Upper lobe of left lung (tissue), 6 donors: ENCODE measurements at regions not wholly inside any gene's neighbourhood (a gene's known extent, or its start where the extent isn't known, plus 50 kb on each side); places are given as distances from the start of the nearest gene placed in this dataset.

ENCODE experiments used
- ATAC-seq, 2 donors: fragments of 200-7000 bp; cut with Tn5 transposase; one replicate each; pipeline ENCODE4 v1.9.1; 2022; ENCODE audit warnings: mild to moderate bottlenecking in 2 of 2, moderate library complexity in 2 of 2; ENCODE audit not compliant: low FRiP score in 2 of 2
- DNase-seq, 2 donors: peaks; one replicate each; pipeline ENCODE4 v3.0.0-alpha.2; 2019 to 2020
- H3K27ac ChIP-seq, 4 donors: fragments of 200-600 bp; sonication (generic); one replicate each; pipeline ENCODE4 v1.5.1; 2016 to 2019
- H3K27me3 ChIP-seq, 4 donors: fragments of 200-600 bp; sonication (generic); one replicate each; pipeline ENCODE4 v1.5.1; 2017 to 2019
- H3K36me3 ChIP-seq, 4 donors: fragments of 200-600 bp; sonication (generic); one replicate each; pipeline ENCODE4 v1.5.1; 2016 to 2019
- H3K4me1 ChIP-seq, 4 donors: fragments of 200-600 bp; sonication (generic); one replicate each; pipeline ENCODE4 v1.5.1; 2018 to 2019
- H3K4me3 ChIP-seq, 4 donors: fragments of 200-600 bp; sonication (generic); one replicate each; pipeline ENCODE4 v1.5.1; 2017 to 2019; ENCODE audit warnings: mild to moderate bottlenecking in 2 of 4, moderate library complexity in 1 of 4
- H3K9me3 ChIP-seq, 4 donors: fragments of 200-600 bp; sonication (generic); one replicate each; pipeline ENCODE4 v1.5.1; 2018 to 2019
- EP300 ChIP-seq, 4 donors: sonication (generic); formaldehyde crosslinking; IDR thresholded peaks; one replicate each; pipeline ENCODE4 v1.5.1; 2017; ENCODE audit warnings: antibody characterized with exemption in 4 of 4, control low read depth in 2 of 4
- POLR2A ChIP-seq, 4 donors: fragments of 450-650 bp; IDR thresholded peaks; one replicate each; pipeline ENCODE4 v1.5.1; 2016 to 2017; ENCODE audit warnings: antibody characterized with exemption in 4 of 4, mild to moderate bottlenecking in 2 of 4
- POLR2AphosphoS5 ChIP-seq, 2 donors: sonication (generic); formaldehyde crosslinking; IDR thresholded peaks; one replicate each; pipeline ENCODE4 v1.5.1; 2017; ENCODE audit warnings: antibody characterized with exemption in 2 of 2
- WGBS, 2 donors: methylation state at CpG; one replicate each; pipeline ENCODE4 v1.1.5; 2017 to 2018; 5-methylcytosine and 5-hydroxymethylcytosine counted together
- TF ChIP-seq, protein P1 (sequence below), 6 experiments: fragments of 450-650 bp in 4 of 6; fragments of 200-600 bp in 2 of 6; sonication (generic) in 2 of 6; IDR thresholded peaks; one replicate each; pipeline ENCODE4 v1.5.1; 2016 to 2019; ENCODE audit warnings: antibody characterized with exemption in 6 of 6
- donor health status: DM: no; HTN: no; CAD: no; lungs with moderate emphysema.
- donor health status: DM: no; HTN: yes; CAD: no; lungs with severe emphysema.

DNA sequence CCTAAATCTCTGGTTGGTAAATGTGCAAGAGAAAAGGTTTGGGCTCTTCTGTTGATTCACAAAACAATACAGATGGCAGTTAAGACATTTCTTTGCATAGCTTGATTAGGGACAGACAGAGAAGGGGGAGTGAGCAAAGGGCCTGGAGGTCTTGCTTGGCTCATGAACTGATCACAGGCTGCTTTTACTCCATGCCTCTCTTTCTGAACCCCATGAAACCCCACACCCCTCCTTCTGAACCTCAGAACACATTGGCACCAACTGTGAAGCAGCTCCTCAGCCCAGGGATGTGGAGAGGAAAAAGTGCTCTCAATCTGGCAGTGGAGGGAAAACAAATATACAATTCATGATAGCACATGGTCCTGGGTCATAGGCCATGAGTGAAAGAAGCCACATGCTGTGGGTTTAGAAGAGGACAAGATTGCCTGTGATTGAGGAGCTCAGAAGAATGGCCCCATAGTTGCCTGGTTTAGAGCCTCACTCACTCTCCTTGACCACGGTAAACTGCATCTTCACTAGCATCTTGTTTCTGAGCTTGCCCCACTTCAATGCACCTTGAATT is 111.6 kb upstream of the GADD45A start:
- no peaks in the 10 kb centered on the region for H3K27me3 ChIP-seq
- WGBS, 2 donors, result 76 to 89% methylated on average over 1 of the region's 1 CpG
- H3K36me3 ChIP-seq, result no peaks in the 10 kb centered on the region
- TF ChIP-seq, protein P1, sequence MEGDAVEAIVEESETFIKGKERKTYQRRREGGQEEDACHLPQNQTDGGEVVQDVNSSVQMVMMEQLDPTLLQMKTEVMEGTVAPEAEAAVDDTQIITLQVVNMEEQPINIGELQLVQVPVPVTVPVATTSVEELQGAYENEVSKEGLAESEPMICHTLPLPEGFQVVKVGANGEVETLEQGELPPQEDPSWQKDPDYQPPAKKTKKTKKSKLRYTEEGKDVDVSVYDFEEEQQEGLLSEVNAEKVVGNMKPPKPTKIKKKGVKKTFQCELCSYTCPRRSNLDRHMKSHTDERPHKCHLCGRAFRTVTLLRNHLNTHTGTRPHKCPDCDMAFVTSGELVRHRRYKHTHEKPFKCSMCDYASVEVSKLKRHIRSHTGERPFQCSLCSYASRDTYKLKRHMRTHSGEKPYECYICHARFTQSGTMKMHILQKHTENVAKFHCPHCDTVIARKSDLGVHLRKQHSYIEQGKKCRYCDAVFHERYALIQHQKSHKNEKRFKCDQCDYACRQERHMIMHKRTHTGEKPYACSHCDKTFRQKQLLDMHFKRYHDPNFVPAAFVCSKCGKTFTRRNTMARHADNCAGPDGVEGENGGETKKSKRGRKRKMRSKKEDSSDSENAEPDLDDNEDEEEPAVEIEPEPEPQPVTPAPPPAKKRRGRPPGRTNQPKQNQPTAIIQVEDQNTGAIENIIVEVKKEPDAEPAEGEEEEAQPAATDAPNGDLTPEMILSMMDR (IDR thresholded peaks at IDR 0.05), result no peak
- TF ChIP-seq EP300 (IDR thresholded peaks at IDR 0.05) (no peak), POLR2A (IDR thresholded peaks at IDR 0.05) (no peak), POLR2AphosphoS5 (IDR thresholded peaks at IDR 0.05) (no peak)
- DNase-seq (no peak), ATAC-seq (no peak)
- H3K4me3 ChIP-seq, result no peak overlapping the region
- no peak overlapping the region for H3K27ac ChIP-seq
- peaks cover 3 to 15% (median 12%) of the 10 kb centered on the region in 4 donors for H3K4me1 ChIP-seq
- H3K9me3 ChIP-seq, result no peaks in the 10 kb centered on the region

DNA sequence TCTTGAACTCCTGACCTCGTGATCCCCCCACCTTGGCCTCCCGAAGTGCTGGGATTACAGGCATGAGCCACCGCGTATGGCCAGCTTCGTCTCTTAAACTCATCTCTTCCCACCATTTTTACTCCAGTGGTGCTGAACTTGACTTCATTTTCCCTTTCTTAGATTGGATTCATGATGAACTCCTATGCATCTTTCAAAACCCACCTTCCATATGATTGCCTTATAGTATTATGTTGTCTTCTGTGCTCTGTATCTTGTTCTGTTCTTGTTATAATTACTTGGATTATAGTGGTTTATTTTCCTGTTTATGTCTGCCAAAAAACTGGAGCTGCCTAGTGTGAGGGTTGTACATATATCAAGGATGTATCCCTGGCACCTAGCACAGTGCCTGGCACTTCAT is 110.8 kb upstream of the GADD45A start:
- Histone ChIP-seq H3K36me3 (no peaks in the 10 kb centered on the region), H3K4me3 (no peak overlapping the region), H3K27me3 (no peaks in the 10 kb centered on the region), H3K4me1 (peaks cover 3 to 15% (median 12%) of the 10 kb centered on the region in 4 donors), H3K27ac (no peak overlapping the region), H3K9me3 (no peaks in the 10 kb centered on the region)
- DNase-seq (no peak), ATAC-seq (no peak)
- TF ChIP-seq POLR2A (IDR thresholded peaks at IDR 0.05), result no peak
- WGBS, 2 donors, result 94 to 96% methylated on average over 5 of the region's 5 CpGs

DNA sequence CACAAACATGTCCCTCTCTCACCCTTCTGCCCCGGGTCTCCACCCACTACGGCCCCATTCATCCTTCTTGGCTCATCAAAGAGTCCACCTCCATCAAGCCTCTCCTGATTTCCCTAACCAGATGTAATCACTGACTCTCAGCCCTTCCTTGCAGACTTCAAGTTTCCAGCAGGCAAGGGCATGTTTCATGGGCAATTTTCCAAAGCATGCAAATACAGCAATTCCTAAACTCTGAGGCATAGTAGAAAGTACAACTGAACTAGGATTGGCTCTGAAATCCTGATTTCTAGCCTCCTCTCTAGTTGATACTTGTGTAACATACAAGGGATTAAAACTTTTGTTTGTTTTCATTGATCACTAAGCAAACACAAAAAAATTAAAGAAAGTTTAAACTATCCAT is 109.1 kb upstream of the GADD45A start:
- 76 to 81% methylated on average over 2 of the region's 2 CpGs for WGBS, 2 donors
- Histone ChIP-seq H3K27me3 (no peaks in the 10 kb centered on the region), H3K27ac (no peak overlapping the region), H3K4me3 (no peak overlapping the region), H3K4me1 (peaks cover 0 to 15% (median 12%) of the 10 kb centered on the region in 4 donors), H3K9me3 (no peaks in the 10 kb centered on the region), H3K36me3 (no peaks in the 10 kb centered on the region)
- ATAC-seq (no peak), DNase-seq (no peak)
- TF ChIP-seq, protein P1 (IDR thresholded peaks at IDR 0.05), result no peak
- TF ChIP-seq EP300 (IDR thresholded peaks at IDR 0.05) (no peak), POLR2AphosphoS5 (IDR thresholded peaks at IDR 0.05) (no peak), POLR2A (IDR thresholded peaks at IDR 0.05) (no peak)

DNA sequence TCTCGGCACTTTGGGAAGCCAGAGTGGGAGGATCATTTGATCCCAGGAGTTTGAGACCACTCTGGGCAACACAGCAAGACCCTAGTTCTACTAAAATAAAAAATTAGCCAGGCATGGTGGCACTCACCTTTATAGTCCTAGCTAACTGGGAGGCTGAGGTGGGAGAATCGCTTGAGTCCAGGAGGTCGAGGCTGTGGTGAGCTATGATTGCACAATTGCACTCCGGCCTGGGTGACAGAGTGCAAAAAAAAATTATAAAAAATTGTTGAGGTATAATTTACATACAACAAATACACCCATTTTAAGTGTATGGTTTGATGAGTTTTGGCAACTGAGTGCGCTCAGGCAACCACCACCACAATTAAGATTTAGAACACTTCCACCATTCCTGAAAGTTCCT is 108.5 kb upstream of the GADD45A start:
- no peak overlapping the region for H3K4me3 ChIP-seq
- no peaks in the 10 kb centered on the region for H3K36me3 ChIP-seq
- no peaks in the 10 kb centered on the region for H3K27me3 ChIP-seq
- TF ChIP-seq, protein P1 (IDR thresholded peaks at IDR 0.05), result no peak
- TF ChIP-seq POLR2AphosphoS5 (IDR thresholded peaks at IDR 0.05), result no peak
- no peak for TF ChIP-seq EP300 (IDR thresholded peaks at IDR 0.05)
- no peak for TF ChIP-seq POLR2A (IDR thresholded peaks at IDR 0.05)
- H3K9me3 ChIP-seq, result no peaks in the 10 kb centered on the region
- 88 to 89% methylated on average over 5 of the region's 5 CpGs for WGBS, 2 donors
- peaks cover 0 to 15% (median 11%) of the 10 kb centered on the region in 4 donors for H3K4me1 ChIP-seq
- H3K27ac ChIP-seq, result no peak overlapping the region
- ATAC-seq, result no peak
- no peak for DNase-seq

DNA sequence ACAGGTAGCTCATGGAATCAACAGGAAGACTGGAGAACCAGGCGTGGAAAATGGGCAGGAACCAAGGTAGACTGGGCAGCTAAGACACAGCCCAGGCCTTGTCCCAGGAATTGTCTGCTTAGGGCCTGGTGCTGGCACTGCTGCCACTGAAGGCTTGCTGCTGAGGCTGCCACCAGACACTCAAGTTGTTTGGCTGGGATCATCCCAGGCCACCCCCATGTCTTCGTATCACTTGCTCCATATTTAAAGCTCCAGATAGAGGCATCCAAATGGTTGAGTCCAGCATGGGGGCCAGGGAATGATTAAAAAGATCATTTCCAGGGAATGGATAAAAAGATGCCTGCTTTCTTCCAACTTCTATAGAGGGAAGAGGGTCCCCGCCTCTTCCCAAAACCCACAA is 107.4 kb upstream of the GADD45A start:
- no peak overlapping the region for H3K4me3 ChIP-seq
- H3K27me3 ChIP-seq, result no peaks in the 10 kb centered on the region
- ATAC-seq (no peak), DNase-seq (no peak)
- no peaks in the 10 kb centered on the region for H3K36me3 ChIP-seq
- H3K9me3 ChIP-seq, result no peaks in the 10 kb centered on the region
- H3K27ac ChIP-seq, result no peak overlapping the region
- TF ChIP-seq, protein P1 (IDR thresholded peaks at IDR 0.05), result no peak
- TF ChIP-seq EP300 (IDR thresholded peaks at IDR 0.05), result no peak
- TF ChIP-seq POLR2AphosphoS5 (IDR thresholded peaks at IDR 0.05), result no peak
- no peak for TF ChIP-seq POLR2A (IDR thresholded peaks at IDR 0.05)
- 87 to 97% methylated on average over 3 of the region's 3 CpGs for WGBS, 2 donors
- peaks cover 0 to 6% (median 2%) of the 10 kb centered on the region in 4 donors for H3K4me1 ChIP-seq
